GM18519 (cell line): ENCODE measurements at regions not wholly inside any gene's neighbourhood (a gene's known extent, or its start where the extent isn't known, plus 50 kb on each side); places are given as distances from the start of the nearest gene placed in this dataset.

Experiments
- ATAC-seq: cut with Tn5 transposase; IDR thresholded peaks from one replicate; pipeline ENCODE4 v1.9.1; 2021; ENCODE audit warnings: mild to moderate bottlenecking, moderate library complexity; ENCODE audit not compliant: unreplicated experiment, low FRiP score

GRCh38 chr16:64736857-64737256 lies 385.0 kb downstream of the CDH11 start:
- ATAC-seq, result no peak

- no peak for ATAC-seq
Measured at GRCh38 chr16:64731891-64732290, 390.0 kb downstream of the CDH11 start.

- no peak for ATAC-seq
Measured at GRCh38 chr16:64730261-64730660, 391.6 kb downstream of the CDH11 start.

GRCh38 chr16:64724339-64724738 lies 397.5 kb downstream of the CDH11 start:
- no peak for ATAC-seq

GRCh38 chr16:64718486-64718885 lies 403.4 kb downstream of the CDH11 start:
- no peak for ATAC-seq

GRCh38 chr16:64717871-64718270 lies 404.0 kb downstream of the CDH11 start:
- no peak for ATAC-seq

- no peak for ATAC-seq
Measured at GRCh38 chr16:64715624-64716023, 406.2 kb downstream of the CDH11 start.

GRCh38 chr16:64712026-64712425 lies 409.8 kb downstream of the CDH11 start:
- no peak for ATAC-seq

GRCh38 chr16:64711596-64711995 lies 410.3 kb downstream of the CDH11 start:
- no peak for ATAC-seq

- no peak for ATAC-seq
Measured at GRCh38 chr16:64711026-64711425, 410.8 kb downstream of the CDH11 start.

- ATAC-seq, result no peak
Measured at GRCh38 chr16:64705443-64705842, 416.4 kb downstream of the CDH11 start.

- ATAC-seq, result no peak
Measured at GRCh38 chr16:64704386-64704785, 417.5 kb downstream of the CDH11 start.

GRCh38 chr16:64702415-64702814 lies 419.4 kb downstream of the CDH11 start:
- ATAC-seq, result no peak

GRCh38 chr16:64700628-64701027 lies 421.2 kb downstream of the CDH11 start:
- ATAC-seq, result no peak

- ATAC-seq, result no peak
Measured at GRCh38 chr16:64696866-64697265, 425.0 kb downstream of the CDH11 start.

GRCh38 chr16:64695684-64696083 lies 426.2 kb downstream of the CDH11 start:
- no peak for ATAC-seq

- no peak for ATAC-seq
Measured at GRCh38 chr16:64693946-64694345, 427.9 kb downstream of the CDH11 start.

- ATAC-seq, result no peak
Measured at GRCh38 chr16:64687786-64688185, 434.1 kb downstream of the CDH11 start.

- no peak for ATAC-seq
Measured at GRCh38 chr16:64687123-64687522, 434.7 kb downstream of the CDH11 start.

GRCh38 chr16:64679976-64680690 lies 441.7 kb downstream of the CDH11 start:
- ATAC-seq, result no peak

GRCh38 chr16:64669573-64669972 lies 452.3 kb downstream of the CDH11 start:
- ATAC-seq, result no peak

GRCh38 chr16:64667334-64667877 lies 454.5 kb downstream of the CDH11 start:
- no peak for ATAC-seq
